ENCODE measurements at regions not wholly inside any gene's neighbourhood (a gene's known extent, or its start where the extent isn't known, plus 50 kb on each side); places are given as distances from the start of the nearest gene placed in this dataset.

DNA sequence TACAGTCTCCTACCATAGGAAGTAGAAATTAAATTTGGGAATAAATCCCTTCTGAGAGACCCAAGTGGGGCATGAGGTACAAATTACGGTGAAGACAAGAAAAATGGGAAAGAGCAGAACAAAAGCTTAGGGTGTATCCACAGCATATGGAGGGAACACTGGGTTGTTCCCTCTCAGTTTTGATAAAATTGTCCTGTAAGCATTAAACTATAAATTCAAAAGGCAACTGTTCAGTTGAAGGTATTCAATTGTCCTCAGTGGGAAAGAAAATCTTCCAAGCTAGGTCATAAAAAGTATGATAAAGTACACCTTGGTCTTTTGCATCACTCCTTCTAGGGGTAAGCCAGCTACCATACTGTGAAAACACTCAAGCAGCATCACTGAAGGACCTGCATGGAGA lies 118.3 kb upstream of the LRFN5 start:
- ChIA-PET POLR2A (no interaction called here), CTCF (no interaction called here)
- Histone ChIP-seq H3K4me3 (ENCODE audit: low read depth in 2 of 2, low read length in 2 of 2) (no peak overlapping the region), H3K9me3 (ENCODE audit: control insufficient read depth, insufficient read depth, low read depth, low read length) (no peaks in the 10 kb centered on the region), H3K36me3 (ENCODE audit: control insufficient read depth, insufficient read depth, low read length) (no peaks in the 10 kb centered on the region), H3K27me3 (ENCODE audit: control insufficient read depth, insufficient read depth, low read length) (no peaks in the 10 kb centered on the region), H3K27ac (ENCODE audit: low read length) (no peak overlapping the region), H3K4me1 (ENCODE audit: control insufficient read depth, insufficient read depth, low read length) (no peaks in the 10 kb centered on the region)
- TF ChIP-seq, protein P1, sequence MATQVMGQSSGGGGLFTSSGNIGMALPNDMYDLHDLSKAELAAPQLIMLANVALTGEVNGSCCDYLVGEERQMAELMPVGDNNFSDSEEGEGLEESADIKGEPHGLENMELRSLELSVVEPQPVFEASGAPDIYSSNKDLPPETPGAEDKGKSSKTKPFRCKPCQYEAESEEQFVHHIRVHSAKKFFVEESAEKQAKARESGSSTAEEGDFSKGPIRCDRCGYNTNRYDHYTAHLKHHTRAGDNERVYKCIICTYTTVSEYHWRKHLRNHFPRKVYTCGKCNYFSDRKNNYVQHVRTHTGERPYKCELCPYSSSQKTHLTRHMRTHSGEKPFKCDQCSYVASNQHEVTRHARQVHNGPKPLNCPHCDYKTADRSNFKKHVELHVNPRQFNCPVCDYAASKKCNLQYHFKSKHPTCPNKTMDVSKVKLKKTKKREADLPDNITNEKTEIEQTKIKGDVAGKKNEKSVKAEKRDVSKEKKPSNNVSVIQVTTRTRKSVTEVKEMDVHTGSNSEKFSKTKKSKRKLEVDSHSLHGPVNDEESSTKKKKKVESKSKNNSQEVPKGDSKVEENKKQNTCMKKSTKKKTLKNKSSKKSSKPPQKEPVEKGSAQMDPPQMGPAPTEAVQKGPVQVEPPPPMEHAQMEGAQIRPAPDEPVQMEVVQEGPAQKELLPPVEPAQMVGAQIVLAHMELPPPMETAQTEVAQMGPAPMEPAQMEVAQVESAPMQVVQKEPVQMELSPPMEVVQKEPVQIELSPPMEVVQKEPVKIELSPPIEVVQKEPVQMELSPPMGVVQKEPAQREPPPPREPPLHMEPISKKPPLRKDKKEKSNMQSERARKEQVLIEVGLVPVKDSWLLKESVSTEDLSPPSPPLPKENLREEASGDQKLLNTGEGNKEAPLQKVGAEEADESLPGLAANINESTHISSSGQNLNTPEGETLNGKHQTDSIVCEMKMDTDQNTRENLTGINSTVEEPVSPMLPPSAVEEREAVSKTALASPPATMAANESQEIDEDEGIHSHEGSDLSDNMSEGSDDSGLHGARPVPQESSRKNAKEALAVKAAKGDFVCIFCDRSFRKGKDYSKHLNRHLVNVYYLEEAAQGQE (IDR thresholded peaks at IDR 0.05; ENCODE audit: insufficient read depth in 1 of 2, low read depth in 2 of 2, low read length in 1 of 2) = no peak
- TF ChIP-seq SIN3A (IDR thresholded peaks at IDR 0.05; ENCODE audit: borderline replicate concordance, insufficient read depth, low read depth, low read length) = no peak
- TF ChIP-seq, protein P2, sequence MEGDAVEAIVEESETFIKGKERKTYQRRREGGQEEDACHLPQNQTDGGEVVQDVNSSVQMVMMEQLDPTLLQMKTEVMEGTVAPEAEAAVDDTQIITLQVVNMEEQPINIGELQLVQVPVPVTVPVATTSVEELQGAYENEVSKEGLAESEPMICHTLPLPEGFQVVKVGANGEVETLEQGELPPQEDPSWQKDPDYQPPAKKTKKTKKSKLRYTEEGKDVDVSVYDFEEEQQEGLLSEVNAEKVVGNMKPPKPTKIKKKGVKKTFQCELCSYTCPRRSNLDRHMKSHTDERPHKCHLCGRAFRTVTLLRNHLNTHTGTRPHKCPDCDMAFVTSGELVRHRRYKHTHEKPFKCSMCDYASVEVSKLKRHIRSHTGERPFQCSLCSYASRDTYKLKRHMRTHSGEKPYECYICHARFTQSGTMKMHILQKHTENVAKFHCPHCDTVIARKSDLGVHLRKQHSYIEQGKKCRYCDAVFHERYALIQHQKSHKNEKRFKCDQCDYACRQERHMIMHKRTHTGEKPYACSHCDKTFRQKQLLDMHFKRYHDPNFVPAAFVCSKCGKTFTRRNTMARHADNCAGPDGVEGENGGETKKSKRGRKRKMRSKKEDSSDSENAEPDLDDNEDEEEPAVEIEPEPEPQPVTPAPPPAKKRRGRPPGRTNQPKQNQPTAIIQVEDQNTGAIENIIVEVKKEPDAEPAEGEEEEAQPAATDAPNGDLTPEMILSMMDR (IDR thresholded peaks at IDR 0.05) = no peak
- no peak for TF ChIP-seq POLR2AphosphoS5 (IDR thresholded peaks at IDR 0.05; ENCODE audit: low read depth, low read length)
- TF ChIP-seq TCF7L2 (IDR thresholded peaks at IDR 0.05; ENCODE audit: low read depth, low read length) = no peak
- no TSS peak for BruUV-seq (replicated peaks)
- in situ Hi-C loops (cut with HindIII; ENCODE audit: low pct_unique_long_range_greater_than_20kb, low sequenced_read_pairs) = no loop called here
- ATAC-seq (no peak), DNase-seq (ENCODE audit: low read depth, low spot score) (no peak)
- intact Hi-C loops (cut with micrococcal nuclease; ENCODE audit: unreplicated experiment) = no loop called here

DNA sequence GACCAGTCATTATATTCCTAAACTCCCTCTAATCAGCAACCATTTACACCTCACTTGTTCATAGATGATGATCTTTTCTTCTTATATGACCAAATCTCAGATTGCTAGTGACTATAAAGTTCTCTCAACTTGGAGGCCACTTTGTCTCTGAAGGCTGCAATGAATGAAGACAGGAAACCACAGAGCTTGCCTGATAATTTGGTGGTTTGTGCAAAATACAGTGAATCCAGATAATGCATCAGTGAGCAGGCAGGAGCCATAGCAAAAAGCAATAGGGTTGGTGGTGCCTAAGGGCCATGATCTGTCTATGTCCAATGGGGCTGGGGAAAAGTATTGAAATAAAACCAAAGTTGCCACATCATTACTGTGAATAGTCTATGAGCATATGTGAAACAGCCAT lies 123.8 kb upstream of the LRFN5 start:
- intact Hi-C loops (cut with micrococcal nuclease; ENCODE audit: unreplicated experiment) = no loop called here
- Histone ChIP-seq H3K4me1 (ENCODE audit: control insufficient read depth, insufficient read depth, low read length) (no peaks in the 10 kb centered on the region), H3K9me3 (ENCODE audit: control insufficient read depth, insufficient read depth, low read depth, low read length) (no peaks in the 10 kb centered on the region), H3K4me3 (ENCODE audit: low read depth in 2 of 2, low read length in 2 of 2) (no peak overlapping the region), H3K27ac (ENCODE audit: low read length) (no peak overlapping the region), H3K36me3 (ENCODE audit: control insufficient read depth, insufficient read depth, low read length) (no peaks in the 10 kb centered on the region; the same call in 1 of the 2 replicates), H3K27me3 (ENCODE audit: control insufficient read depth, insufficient read depth, low read length) (no peaks in the 10 kb centered on the region)
- ATAC-seq (no peak), DNase-seq (ENCODE audit: low read depth, low spot score) (no peak)
- TF ChIP-seq, protein P1 (IDR thresholded peaks at IDR 0.05; ENCODE audit: insufficient read depth in 1 of 2, low read depth in 2 of 2, low read length in 1 of 2) = no peak
- TF ChIP-seq, protein P2 (IDR thresholded peaks at IDR 0.05) = no peak
- TF ChIP-seq SIN3A (IDR thresholded peaks at IDR 0.05; ENCODE audit: borderline replicate concordance, insufficient read depth, low read depth, low read length) (no peak), POLR2AphosphoS5 (IDR thresholded peaks at IDR 0.05; ENCODE audit: low read depth, low read length) (no peak), TCF7L2 (IDR thresholded peaks at IDR 0.05; ENCODE audit: low read depth, low read length) (no peak)
- no TSS peak for BruUV-seq (replicated peaks)
- POLR2A ChIA-PET = no interaction called here
- CTCF ChIA-PET = no interaction called here
- in situ Hi-C loops (cut with HindIII; ENCODE audit: low pct_unique_long_range_greater_than_20kb, low sequenced_read_pairs) = no loop called here

All from Panc1 (cell line).